ENCODE measurements at regions not wholly inside any gene's neighbourhood (a gene's known extent, or its start where the extent isn't known, plus 50 kb on each side); places are given as distances from the start of the nearest gene placed in this dataset.
"Not testable (repeated sequence)": the region's sequence is repeated elsewhere in the genome, so short reads cannot be mapped to it uniquely, and the experiment has no call there.

GRCh38 chr21:9943639-9944038, 577.7 kb upstream of the TPTE start:
- not testable (repeated sequence) for DNase-seq (ENCODE audit: low spot score)

GRCh38 chr21:9946057-9946456, 575.3 kb upstream of the TPTE start:
- not testable (repeated sequence) for DNase-seq (ENCODE audit: low spot score)

GRCh38 chr21:9949510-9950289, 571.7 kb upstream of the TPTE start:
- DNase-seq (ENCODE audit: low spot score) = not testable (repeated sequence)

GRCh38 chr21:9950363-9950762, 571.0 kb upstream of the TPTE start:
- not testable (repeated sequence) for DNase-seq (ENCODE audit: low spot score)

- DNase-seq (ENCODE audit: low spot score) = not testable (repeated sequence)
Observed at GRCh38 chr21:9958791-9959190, 562.6 kb upstream of the TPTE start.

GRCh38 chr21:9959220-9959964, 562.0 kb upstream of the TPTE start:
- not testable (repeated sequence) for DNase-seq (ENCODE audit: low spot score)

GRCh38 chr21:9969399-9969798, 552.0 kb upstream of the TPTE start:
- DNase-seq (ENCODE audit: low spot score) = not testable (repeated sequence)

- DNase-seq (ENCODE audit: low spot score) = not testable (repeated sequence)
Observed at GRCh38 chr21:9972018-9972417, 549.4 kb upstream of the TPTE start.

GRCh38 chr21:9978371-9978770, 543.0 kb upstream of the TPTE start:
- not testable (repeated sequence) for DNase-seq (ENCODE audit: low spot score)

GRCh38 chr21:9997507-9997906, 523.9 kb upstream of the TPTE start:
- not testable (repeated sequence) for DNase-seq (ENCODE audit: low spot score)

- DNase-seq (ENCODE audit: low spot score) = not testable (repeated sequence)
Observed at GRCh38 chr21:10002762-10003313, 518.5 kb upstream of the TPTE start.

- not testable (repeated sequence) for DNase-seq (ENCODE audit: low spot score)
Observed at GRCh38 chr21:10005791-10006190, 515.6 kb upstream of the TPTE start.

GRCh38 chr21:10016991-10017390, 504.4 kb upstream of the TPTE start:
- not testable (repeated sequence) for DNase-seq (ENCODE audit: low spot score)

- DNase-seq (ENCODE audit: low spot score) = not testable (repeated sequence)
Observed at GRCh38 chr21:10017757-10018156, 503.6 kb upstream of the TPTE start.

- DNase-seq (ENCODE audit: low spot score) = not testable (repeated sequence)
Observed at GRCh38 chr21:10021462-10021861, 499.9 kb upstream of the TPTE start.

- DNase-seq (ENCODE audit: low spot score) = not testable (repeated sequence)
Observed at GRCh38 chr21:10022745-10023144, 498.6 kb upstream of the TPTE start.
